Heart left ventricle (tissue), 16 donors: ENCODE measurements at regions not wholly inside any gene's neighbourhood (a gene's known extent, or its start where the extent isn't known, plus 50 kb on each side); places are given as distances from the start of the nearest gene placed in this dataset.

Experiments
- ATAC-seq, 4 donors: fragments of 200-7000 bp; cut with Tn5 transposase; one replicate each; pipeline ENCODE4 v1.9.1; 2020 to 2022; ENCODE audit warnings: moderate library complexity in 4 of 4, mild to moderate bottlenecking in 3 of 4, moderate number of reproducible peaks in 1 of 4
- DNase-seq, 5 donors: peaks; one replicate each; pipeline ENCODE4 v3.0.0-alpha.2; 2020
- H3K27ac ChIP-seq, 12 donors: fragments of 200-600 bp; sonication (generic) in 4 of 12; one replicate each; pipeline versions ENCODE4 v1.5.0 to v1.8.0; 2016 to 2022; ENCODE audit warnings: mild to moderate bottlenecking in 2 of 12
- H3K27me3 ChIP-seq, 9 donors: fragments of 200-600 bp; sonication (generic) in 2 of 9; one replicate each; pipeline versions ENCODE4 v1.5.1 to v1.8.0; 2016 to 2022; ENCODE audit warnings: mild to moderate bottlenecking in 3 of 9
- H3K36me3 ChIP-seq, 9 donors: fragments of 200-600 bp; sonication (generic) in 2 of 9; one replicate each; pipeline versions ENCODE4 v1.5.0 to v1.8.0; 2018 to 2022; ENCODE audit warnings: mild to moderate bottlenecking in 2 of 9
- H3K4me1 ChIP-seq, 12 donors: fragments of 200-600 bp; sonication (generic) in 4 of 12; one replicate each; pipeline versions ENCODE4 v1.5.0 to v1.8.0; 2016 to 2022; ENCODE audit warnings: mild to moderate bottlenecking in 3 of 12
- H3K4me3 ChIP-seq, 12 donors: fragments of 200-600 bp; sonication (generic) in 4 of 12; one replicate each; pipeline versions ENCODE4 v1.5.0 to v1.8.0; 2017 to 2022; ENCODE audit warnings: mild to moderate bottlenecking in 9 of 12, moderate library complexity in 4 of 12
- H3K9me3 ChIP-seq, 12 donors: fragments of 200-600 bp; sonication (generic) in 4 of 12; one replicate each; pipeline versions ENCODE4 v1.5.0 to v1.8.0; 2016 to 2022; ENCODE audit warnings: mild to moderate bottlenecking in 1 of 12
- POLR2A ChIP-seq, 2 donors: fragments of 450-650 bp; IDR thresholded peaks; one replicate each; pipeline ENCODE4 v1.6.1; 2017; ENCODE audit warnings: antibody characterized with exemption in 2 of 2, mild to moderate bottlenecking in 2 of 2, moderate library complexity in 2 of 2
- WGBS, 4 donors: extraction: QIAGEN DNeasy Blood & Tissue Kit in 2 of 4; methylation state at CpG; one replicate each; pipeline versions ENCODE4 v1.1.5 to v1.1.7; 2013 to 2018; 5-methylcytosine and 5-hydroxymethylcytosine counted together
- intact Hi-C, 10 donors: fragments of 100-400 bp; cut with DNase I; formaldehyde crosslinking; loops; one replicate each; pipeline versions ENCODE4 v1.11.1 to v1.14.2; 2022
- TF ChIP-seq, protein P1 (sequence below), 12 donors: fragments of 200-600 bp; sonication (generic) in 4 of 12; IDR thresholded peaks; one replicate each; pipeline versions ENCODE4 v1.5.0 to v1.8.0; 2018 to 2022; ENCODE audit warnings: antibody characterized with exemption in 12 of 12, mild to moderate bottlenecking in 5 of 12
- donor health status: ischemic (EF 13 %, LVEDD 7.1; RV severe dilation, severe dysfunction).
- donor health status: healthy with polysubstance abuse.
- donor health status: DM: no; HTN: yes; CAD: no.
- donor health status: DM: no; HTN: no; CAD: no.
- donor health status: ischemic (EF 25% LVEDD 6.9; RV normal size, moderate dysfunction).
- donor health status: ischemic (EF 25% LVEDD 5.7; RV mildly dilated, moderate dysfunction).
- donor health status: healthy.
- donor health status: DM: yes; HTN: yes; CAD: no.
- donor health status: ischemic (EF 35%, LVEDD 5.7; RV mildly dilated, moderate dysfunction).
- donor health status: nonischemic (EF 11% LVEDD 7.7; RV severe dilation, severe dysfunction).
- donor health status: DM: yes; HTN: yes; CAD: no.
- donor health status: PGD.
- donor health status: ischemic (EF 29% LVEDD 5.4; RV normal size, mild dysfunction).
- donor health status: nonischemic (EF 23%, LVEDD 6.1; RV moderate dilation, normal function).

DNA sequence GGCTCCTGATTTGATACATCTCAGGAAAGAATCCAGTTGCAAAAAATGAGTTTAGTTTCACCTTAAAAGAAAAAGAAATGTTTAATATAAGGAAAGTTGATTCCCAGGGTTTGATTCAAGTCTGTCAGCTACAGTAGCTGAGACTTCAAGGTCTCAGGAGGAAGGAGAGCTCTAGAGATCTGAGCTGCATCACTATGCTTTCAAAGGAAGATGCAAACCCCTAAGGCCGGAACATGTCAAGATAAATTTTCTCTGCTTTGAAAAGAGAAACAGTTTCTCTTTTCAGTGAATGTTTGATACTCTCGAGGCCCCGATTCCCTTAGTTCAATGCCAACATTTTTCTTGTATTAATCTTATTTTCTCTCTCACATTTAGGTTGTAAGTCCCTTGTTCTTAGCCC lies 128.6 kb downstream of the RGPD3 start:
- intact Hi-C loops = no loop called here
- H3K36me3 ChIP-seq = no peaks in the 10 kb centered on the region
- H3K27ac ChIP-seq = no peak overlapping the region
- H3K9me3 ChIP-seq = peaks cover 0 to 4% (median 0%) of the 10 kb centered on the region in 12 donors
- ATAC-seq = no peak
- TF ChIP-seq POLR2A (IDR thresholded peaks at IDR 0.05) = no peak
- TF ChIP-seq, protein P1, sequence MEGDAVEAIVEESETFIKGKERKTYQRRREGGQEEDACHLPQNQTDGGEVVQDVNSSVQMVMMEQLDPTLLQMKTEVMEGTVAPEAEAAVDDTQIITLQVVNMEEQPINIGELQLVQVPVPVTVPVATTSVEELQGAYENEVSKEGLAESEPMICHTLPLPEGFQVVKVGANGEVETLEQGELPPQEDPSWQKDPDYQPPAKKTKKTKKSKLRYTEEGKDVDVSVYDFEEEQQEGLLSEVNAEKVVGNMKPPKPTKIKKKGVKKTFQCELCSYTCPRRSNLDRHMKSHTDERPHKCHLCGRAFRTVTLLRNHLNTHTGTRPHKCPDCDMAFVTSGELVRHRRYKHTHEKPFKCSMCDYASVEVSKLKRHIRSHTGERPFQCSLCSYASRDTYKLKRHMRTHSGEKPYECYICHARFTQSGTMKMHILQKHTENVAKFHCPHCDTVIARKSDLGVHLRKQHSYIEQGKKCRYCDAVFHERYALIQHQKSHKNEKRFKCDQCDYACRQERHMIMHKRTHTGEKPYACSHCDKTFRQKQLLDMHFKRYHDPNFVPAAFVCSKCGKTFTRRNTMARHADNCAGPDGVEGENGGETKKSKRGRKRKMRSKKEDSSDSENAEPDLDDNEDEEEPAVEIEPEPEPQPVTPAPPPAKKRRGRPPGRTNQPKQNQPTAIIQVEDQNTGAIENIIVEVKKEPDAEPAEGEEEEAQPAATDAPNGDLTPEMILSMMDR (IDR thresholded peaks at IDR 0.05) = no peak
- H3K4me3 ChIP-seq = no peak overlapping the region
- H3K4me1 ChIP-seq = peaks cover 0 to 15% (median 0%) of the 10 kb centered on the region in 12 donors
- 55 to 67% (median 65%) methylated on average over 3 of the region's 3 CpGs for WGBS, 4 donors
- no peaks in the 10 kb centered on the region for H3K27me3 ChIP-seq
- DNase-seq = no peak

DNA sequence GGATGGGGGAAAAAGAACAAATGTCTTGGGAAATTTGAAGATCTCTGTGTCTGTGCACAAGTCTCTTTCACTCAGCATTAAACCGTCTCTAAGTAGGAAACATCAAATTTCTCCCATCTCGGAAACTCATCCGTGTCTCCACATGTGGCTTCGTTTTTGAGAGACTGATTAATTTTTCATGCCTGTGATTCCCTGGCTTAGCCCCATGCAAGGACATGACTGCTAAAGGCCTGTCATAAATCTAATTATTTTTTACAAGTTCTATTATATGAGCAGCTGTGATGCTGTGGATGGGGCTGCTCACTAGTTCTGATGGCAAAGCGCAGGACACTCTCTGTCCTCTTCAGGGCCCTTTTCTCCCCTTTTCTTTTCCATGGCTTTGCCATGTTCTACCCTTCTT lies 129.1 kb downstream of the RGPD3 start:
- Histone ChIP-seq H3K27ac (no peak overlapping the region), H3K4me1 (peaks cover 0 to 20% (median 0%) of the 10 kb centered on the region in 12 donors), H3K9me3 (peaks cover 0 to 4% (median 0%) of the 10 kb centered on the region in 12 donors), H3K4me3 (no peak overlapping the region), H3K27me3 (no peaks in the 10 kb centered on the region), H3K36me3 (no peaks in the 10 kb centered on the region)
- 84 to 93% (median 88%) methylated on average over 5 of the region's 5 CpGs for WGBS, 4 donors
- DNase-seq (no peak), ATAC-seq (no peak)
- intact Hi-C loops = no loop called here
- TF ChIP-seq, protein P1 (IDR thresholded peaks at IDR 0.05) = no peak
- no peak for TF ChIP-seq POLR2A (IDR thresholded peaks at IDR 0.05)

- intact Hi-C loops = no loop called here
- Histone ChIP-seq H3K27me3 (no peaks in the 10 kb centered on the region), H3K27ac (no peak overlapping the region), H3K9me3 (no peaks in the 10 kb centered on the region), H3K4me3 (no peak overlapping the region), H3K36me3 (no peaks in the 10 kb centered on the region), H3K4me1 (peaks cover 0 to 25% (median 0%) of the 10 kb centered on the region in 12 donors)
- TF ChIP-seq, protein P1 (IDR thresholded peaks at IDR 0.05) = no peak
- no peak for TF ChIP-seq POLR2A (IDR thresholded peaks at IDR 0.05)
- ATAC-seq = no peak
- no peak for DNase-seq
- WGBS, 4 donors = 74 to 84% (median 82%) methylated on average over 5 of the region's 5 CpGs
These were observed 130.2 kb downstream of the RGPD3 start for GRCh38 chr2:106338043-106338442.

GRCh38 chr2:106336737-106337136 lies 131.5 kb downstream of the RGPD3 start:
- ATAC-seq = no peak
- intact Hi-C loops = no loop called here
- no peaks in the 10 kb centered on the region for H3K9me3 ChIP-seq

More at GRCh38 chr2:106336737-106337136, 131.5 kb downstream of the RGPD3 start:
- no peaks in the 10 kb centered on the region for H3K27me3 ChIP-seq
- no peak for TF ChIP-seq POLR2A (IDR thresholded peaks at IDR 0.05)
- TF ChIP-seq, protein P1 (IDR thresholded peaks at IDR 0.05) = no peak
- no peak for DNase-seq
- WGBS, 4 donors = 63 to 74% (median 68%) methylated on average over 2 of the region's 2 CpGs
- H3K36me3 ChIP-seq = no peaks in the 10 kb centered on the region
- no peak overlapping the region for H3K27ac ChIP-seq
- no peak overlapping the region for H3K4me3 ChIP-seq
- peaks cover 0 to 25% (median 0%) of the 10 kb centered on the region in 12 donors for H3K4me1 ChIP-seq
